ENCODE measurements at regions not wholly inside any gene's neighbourhood (a gene's known extent, or its start where the extent isn't known, plus 50 kb on each side); places are given as distances from the start of the nearest gene placed in this dataset.

DNA sequence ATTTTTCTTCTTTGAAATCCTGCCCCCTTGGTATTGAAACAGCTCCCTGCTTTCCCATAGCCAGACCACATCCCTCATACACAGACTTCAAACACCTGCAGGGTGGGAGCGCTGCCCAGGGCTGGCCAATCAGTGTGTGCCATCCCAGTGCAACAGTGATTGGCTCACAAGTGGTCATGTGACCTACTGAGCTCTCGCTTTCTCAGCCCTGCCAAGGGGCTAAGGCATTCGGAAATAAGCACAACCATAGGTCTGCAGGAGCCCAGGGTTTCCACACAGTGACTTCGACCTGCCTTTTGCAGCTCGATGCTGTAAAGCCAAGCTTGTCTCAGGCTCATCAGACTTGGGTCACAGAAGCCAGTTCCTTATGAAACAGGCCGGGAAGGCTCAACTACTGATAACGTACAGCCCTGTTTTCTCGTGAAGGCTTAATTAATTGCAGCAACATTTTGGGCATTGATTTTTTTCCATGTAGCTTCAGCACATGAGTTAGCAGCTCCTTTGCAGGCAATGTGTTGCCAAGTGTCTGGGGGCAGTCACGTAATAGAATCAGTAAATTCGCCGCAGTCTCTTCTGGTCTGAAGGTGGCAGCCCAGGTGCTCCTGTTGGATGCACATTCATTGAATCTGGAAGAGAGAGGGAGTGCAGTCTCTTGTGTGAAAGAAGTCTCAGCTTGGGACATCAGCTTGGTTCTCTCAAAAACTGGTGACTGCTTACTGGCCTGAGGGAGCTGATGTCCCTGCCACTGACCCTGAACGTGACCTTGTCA lies 1091.8 kb downstream of the AACS start:
- TF ChIP-seq CTCF (IDR thresholded peaks at IDR 0.05) (no peak), POLR2A (IDR thresholded peaks at IDR 0.05) (no peak)

Data from adrenal gland (tissue), 5 donors.